ENCODE measurements at regions not wholly inside any gene's neighbourhood (a gene's known extent, or its start where the extent isn't known, plus 50 kb on each side); places are given as distances from the start of the nearest gene placed in this dataset.

DNA sequence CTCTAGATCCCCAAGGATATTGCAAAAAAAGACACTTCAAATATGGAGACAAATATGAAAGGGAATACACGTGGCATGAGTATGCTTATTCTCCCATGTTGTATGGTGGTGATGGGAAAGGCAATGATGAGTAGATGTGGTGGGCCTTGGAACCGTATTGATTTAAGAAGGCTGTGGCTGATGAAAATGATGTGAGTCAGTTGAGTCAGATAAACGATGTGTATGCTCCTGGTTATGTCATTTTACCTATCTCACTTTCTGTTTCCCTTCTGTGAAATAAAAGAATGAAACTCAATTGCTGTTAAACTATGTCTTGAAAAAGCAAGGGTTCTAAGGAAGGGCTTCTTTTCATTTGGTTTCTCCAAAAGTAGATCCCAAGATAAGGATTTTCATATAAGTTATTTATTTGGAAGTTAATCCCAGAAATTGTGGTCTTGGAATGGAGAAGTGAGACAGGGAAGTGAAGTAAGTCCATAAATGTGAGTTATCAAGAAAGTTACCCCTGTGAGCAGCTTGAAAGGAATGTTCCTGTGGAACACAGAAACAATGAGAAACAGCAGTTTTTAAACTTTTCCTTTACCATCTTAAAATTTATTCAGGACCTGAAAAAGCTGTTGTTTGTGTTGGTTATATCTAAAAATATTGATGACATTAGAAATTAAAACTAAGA lies 292.0 kb downstream of the DUSP10 start:
- TF ChIP-seq, protein P1, sequence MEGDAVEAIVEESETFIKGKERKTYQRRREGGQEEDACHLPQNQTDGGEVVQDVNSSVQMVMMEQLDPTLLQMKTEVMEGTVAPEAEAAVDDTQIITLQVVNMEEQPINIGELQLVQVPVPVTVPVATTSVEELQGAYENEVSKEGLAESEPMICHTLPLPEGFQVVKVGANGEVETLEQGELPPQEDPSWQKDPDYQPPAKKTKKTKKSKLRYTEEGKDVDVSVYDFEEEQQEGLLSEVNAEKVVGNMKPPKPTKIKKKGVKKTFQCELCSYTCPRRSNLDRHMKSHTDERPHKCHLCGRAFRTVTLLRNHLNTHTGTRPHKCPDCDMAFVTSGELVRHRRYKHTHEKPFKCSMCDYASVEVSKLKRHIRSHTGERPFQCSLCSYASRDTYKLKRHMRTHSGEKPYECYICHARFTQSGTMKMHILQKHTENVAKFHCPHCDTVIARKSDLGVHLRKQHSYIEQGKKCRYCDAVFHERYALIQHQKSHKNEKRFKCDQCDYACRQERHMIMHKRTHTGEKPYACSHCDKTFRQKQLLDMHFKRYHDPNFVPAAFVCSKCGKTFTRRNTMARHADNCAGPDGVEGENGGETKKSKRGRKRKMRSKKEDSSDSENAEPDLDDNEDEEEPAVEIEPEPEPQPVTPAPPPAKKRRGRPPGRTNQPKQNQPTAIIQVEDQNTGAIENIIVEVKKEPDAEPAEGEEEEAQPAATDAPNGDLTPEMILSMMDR (IDR thresholded peaks at IDR 0.05): no peak
- no peak for TF ChIP-seq POLR2A (IDR thresholded peaks at IDR 0.05)
- TF ChIP-seq EP300 (IDR thresholded peaks at IDR 0.05): no peak
